Embryonic facial prominence (tissue), 1 donor: ENCODE measurements at regions not wholly inside any gene's neighbourhood (a gene's known extent, or its start where the extent isn't known, plus 50 kb on each side); places are given as distances from the start of the nearest gene placed in this dataset.
"Not testable (repeated sequence)": the region's sequence is repeated elsewhere in the genome, so short reads cannot be mapped to it uniquely, and the experiment has no call there.

ENCODE experiments used
- DNase-seq: peaks from one replicate; pipeline ENCODE4 v3.0.0-alpha.2; 2016; ENCODE audit errors: extremely low spot score

DNA sequence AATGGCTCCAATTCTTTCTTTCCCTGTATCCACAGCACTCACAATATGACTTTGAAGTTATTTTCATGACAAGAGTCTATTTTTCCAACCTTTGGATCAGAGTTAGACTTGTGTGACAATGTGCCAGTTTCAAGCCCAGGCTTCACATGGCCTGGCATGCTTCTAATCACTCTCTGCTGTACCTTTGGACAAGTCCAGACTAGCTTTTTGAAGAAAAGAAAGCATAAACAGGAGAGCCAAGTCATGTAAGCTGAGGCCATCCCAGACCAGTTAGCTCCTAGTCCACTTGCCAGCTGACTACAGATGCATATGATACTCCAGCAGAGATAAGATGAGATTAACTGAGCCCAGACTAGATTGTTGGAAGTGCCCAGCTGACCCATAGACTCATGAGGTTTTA lies 513.6 kb upstream of the C9orf72 start:
- no peak for DNase-seq

DNA sequence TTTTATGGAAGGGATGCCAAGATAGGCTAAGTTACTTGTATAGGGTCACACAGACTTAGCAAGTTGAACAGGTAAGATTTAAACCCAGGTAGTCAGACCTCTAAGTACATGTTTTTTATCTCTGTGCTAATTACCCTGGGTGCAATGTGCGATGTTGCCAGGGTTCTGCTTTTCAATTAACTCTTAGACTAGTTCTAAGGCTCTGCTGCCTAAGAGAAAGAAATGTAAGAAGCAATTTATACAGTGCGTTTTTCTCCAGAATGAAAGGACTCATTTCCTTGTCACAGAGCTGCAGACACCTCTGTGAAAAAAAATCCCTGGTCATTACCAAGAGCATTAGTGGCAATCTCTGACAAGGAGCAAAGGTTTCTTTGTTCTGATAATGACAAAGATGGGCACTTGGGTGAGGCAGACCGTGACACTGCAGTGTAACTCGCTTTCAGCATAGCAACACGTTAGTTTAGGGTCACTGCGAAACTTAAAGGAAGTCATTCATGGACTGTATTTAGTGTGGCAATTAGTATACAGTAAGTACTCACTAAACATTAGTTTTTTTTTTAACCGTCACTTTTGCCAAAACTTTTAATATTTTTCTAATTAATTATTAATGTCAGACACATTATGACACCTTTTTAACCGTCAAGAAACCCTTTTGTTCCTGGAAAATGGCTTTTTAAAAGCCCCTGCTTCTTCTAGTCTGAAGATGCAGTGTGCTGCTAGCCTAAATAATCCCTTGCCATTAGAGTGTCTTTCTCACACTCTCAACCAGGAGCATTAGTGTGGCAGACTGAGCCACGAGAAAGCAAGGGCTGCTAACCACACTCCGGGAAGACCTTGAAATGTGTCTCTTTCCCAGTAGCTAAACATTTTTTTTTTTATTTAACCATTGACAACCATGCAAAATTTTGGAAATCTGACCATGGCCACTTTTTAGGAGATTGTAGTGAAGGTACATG lies 520.0 kb upstream of the C9orf72 start:
- no peak for DNase-seq

DNA sequence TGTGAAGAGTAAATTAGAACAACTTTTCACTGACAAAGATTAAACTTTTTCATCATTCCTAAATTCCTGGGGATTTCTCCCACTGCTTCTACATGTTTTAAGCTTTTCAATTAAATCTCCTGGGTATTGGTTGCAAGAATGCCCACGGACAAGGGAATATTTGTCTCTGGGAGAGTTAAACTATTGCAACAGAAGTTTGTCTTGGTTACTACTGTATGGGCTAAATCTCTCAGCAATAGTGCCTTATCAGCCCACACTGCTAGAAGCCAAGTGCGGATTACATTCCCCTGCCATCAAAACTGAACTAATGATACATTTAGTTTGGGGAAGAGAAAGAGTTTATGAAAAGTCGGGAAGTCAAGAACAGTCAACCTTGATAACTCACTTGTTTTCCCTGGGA lies 528.2 kb upstream of the C9orf72 start:
- no peak for DNase-seq

DNA sequence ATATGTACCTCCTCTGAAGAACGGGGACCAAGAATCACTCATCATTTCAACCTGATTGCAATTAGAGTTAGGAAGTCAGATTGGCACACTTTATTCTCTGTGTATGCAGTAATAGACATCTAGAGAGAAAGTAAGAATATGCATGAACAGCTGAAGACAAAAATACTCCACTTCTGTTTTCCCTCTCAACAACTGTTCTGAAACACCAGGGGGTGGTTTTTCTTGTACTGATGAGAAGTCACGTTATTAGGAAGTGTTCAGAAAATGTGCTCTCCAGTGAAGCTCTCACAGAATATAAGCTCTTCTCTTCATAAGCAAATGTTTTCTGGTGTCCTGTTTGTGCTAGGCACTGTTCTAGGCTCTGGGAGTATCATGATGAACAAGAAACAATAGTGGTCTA lies 531.7 kb upstream of the C9orf72 start:
- no peak for DNase-seq

DNA sequence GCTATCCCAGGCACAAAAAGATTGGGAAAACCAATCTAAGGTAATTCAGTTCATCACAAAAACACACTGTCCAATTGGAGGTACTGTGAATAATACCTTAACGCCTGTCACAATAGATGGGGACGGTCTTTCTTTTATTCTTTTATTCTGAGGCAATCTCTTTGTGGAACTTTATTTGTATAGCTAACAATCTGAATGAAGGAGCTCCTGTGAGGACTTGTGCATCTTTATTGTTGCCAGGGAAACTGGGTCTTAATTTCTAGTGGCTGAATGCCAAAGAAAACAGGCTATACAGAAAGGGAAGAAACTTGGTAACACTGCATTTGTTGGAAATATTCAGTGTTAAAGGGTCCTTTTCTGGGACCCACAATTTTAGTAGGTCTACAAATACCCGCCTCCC lies 546.9 kb upstream of the C9orf72 start:
- no peak for DNase-seq

DNA sequence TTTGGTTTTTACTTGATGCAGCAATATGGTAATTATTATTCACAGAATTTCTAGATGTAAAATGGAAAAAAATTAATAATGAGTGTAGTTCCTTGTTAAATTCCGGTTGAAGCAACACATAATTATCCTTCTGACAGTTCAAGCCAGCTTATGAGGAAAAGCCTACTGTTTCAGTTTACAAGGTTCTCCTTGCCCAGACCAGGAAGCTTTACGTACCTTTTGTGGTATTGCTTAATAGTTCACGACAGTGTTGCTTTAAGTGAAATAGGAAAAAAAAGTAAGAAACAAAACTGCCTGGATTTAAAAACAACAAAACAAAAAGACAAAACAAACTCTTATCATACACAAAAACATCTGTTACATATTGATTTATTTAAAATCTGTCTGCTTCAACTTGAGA lies 547.3 kb upstream of the C9orf72 start:
- no peak for DNase-seq

DNA sequence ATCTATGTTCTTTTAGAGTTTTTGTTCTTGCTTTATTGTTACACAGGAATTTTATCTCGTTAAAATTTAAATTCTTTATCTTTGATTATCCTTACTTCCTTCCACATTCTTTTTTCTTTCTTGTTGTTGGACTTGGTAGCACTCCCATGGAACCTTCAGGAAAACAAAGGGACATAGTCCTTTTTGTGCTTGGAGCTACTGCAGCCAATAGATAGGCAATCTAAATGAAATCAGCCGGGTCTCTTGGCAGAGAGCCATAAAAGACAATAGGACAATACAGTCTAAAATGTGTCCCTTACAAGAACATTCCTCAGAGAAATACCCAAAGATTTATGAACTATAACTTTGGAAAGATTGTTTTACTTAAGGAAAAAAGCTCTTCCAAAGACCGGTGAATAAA lies 548.1 kb upstream of the C9orf72 start:
- DNase-seq, result no peak

DNA sequence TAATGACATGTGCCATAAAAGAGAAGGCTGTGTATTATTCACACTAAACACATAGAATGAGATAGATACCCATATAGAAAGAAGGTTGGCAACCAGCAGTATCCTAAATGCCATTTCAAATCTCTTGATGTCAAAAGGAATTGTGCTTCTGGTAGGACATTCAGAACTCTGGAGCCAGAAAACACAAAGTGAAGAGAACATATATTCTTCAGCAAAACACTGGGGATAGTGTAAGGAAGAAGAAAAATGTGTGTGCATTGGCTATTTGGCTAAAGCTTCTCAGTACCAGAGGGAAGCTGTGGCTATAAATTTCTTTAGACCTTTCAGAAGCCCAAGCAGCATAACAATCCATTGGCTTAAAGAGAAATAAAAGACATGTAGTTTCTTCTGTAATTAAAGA lies 551.6 kb upstream of the C9orf72 start:
- no peak for DNase-seq

DNA sequence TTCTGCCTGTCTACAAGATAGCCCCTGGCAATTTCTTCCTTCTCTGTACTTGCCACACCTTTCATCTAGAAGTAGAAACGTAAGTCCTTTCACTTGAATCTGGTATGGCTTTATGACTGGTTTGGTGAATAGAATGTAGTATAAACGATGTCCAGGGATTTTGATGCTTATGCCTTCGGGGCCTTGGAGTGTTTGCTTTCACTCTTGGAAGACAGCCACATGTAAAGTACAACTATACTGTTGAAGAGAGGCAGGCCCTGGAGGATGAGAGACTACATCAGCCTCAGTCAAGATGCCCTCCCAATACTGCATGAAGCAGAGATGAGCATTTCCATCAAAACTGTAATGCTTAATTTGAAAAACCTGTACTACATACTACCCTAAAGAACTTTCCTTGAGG lies 553.8 kb upstream of the C9orf72 start:
- no peak for DNase-seq

DNA sequence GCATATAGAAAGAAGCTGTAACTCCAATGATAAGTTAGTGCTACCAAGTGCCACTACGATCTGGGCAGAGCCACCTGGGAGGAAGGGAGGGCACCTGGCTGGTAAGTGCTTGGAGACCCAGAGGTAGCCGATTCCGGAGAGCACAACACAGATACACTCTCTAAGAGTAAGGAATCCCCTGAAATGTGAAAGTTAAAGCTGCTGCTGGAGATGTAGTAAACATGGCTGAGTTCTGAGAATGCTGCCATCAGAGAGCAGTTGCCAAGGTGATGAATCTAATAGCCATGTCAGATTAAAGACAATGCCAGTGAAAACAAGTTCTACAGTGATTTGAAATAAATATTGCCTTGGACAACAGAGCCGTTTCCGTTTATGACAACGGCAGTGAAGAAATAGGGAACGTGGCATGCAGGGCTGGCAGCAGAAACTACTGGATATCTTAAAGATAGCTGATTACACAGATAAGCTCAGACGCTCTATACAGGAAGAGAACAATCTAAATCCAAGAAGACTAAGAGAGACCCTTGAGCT lies 561.2 kb upstream of the C9orf72 start:
- DNase-seq, result no peak

DNA sequence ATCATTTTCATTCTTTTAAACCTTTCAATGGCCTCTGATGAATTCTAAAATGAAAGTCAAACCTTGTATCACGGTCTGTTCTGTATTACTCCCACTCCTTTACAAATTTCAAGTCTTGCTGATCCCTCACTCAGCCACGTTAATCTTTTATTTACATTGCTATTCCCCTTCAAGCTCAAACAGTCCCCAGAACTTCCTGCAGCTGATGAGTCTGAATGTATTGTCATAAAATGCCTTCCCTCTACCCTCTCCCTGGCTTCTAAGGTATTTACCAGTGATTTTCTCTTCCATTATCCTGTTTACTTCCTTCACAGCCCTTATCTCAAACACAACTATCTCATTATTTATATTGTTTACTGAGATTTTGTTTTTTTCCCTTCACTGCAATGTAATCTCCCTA lies 562.3 kb upstream of the C9orf72 start:
- DNase-seq, result no peak

DNA sequence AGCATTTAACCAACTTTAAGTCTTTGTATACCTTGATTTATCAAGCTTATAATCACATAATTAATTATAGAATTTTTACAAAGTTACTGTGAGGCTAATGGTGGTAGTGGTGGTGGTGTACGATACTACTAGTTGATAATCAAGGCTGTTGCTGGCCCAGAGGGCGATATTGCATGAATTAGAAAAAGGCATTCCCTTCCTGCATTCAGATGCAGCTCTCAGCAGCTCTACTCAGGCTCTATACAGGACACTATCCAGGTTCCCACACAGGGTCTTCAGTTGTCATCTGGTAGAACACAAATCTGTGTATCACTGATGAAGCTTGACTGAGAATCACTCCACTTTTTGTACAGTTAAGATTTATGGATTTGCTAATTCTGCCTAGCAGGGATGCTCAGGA lies 562.8 kb upstream of the C9orf72 start:
- no peak for DNase-seq

DNA sequence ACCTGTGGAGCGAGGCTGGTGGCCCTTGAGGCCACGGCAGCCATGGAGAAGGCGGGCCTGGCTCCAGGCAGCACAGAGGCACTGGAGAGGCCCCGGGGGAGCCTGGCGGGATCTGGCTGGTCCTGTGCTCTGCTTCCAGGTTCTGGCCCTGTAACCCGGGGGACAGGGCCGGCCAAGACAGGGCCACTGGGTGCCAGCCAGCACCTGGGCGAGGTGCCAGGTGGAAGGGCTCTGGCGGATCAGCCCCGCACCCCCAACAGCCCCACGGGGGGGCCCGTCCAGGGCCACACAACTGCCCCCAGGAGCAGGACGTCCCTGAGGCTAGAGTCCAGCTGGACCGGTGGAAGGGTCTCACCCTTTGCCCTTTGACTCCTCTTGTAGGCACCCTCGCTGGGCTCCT lies 574.1 kb upstream of the C9orf72 start:
- DNase-seq, result not testable (repeated sequence)

DNA sequence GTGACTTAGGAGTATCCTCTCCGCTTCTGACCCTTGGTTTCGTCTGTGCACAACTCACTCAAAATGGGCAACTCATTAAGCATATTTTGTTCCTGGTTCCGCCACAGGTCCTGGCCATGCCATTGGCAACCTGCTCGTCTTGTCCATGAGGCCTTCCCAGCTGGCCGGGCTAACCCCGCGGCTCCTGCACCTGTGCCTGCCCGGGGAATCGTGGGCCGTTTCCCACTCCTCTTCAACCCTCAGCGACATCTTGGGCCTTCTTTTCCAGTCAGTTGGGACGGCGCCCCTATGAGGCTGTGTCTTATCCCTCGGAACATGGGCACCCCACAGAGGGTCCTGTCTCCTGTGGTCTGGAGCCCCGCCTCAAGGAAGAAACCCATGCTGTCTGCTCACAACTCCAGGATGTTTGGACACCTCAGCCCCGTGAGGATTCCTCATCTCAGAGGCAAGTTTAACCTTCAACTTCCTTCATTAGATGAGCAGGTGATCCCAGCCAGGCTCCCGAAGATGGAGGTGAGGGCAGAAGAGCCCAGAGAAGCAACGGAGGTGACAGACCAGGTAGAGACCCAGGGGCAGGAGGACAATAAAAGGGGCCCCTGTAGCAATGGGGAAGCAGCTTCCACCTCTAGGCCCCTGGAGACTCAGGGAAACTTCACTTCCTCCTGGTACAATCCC lies 574.8 kb upstream of the C9orf72 start:
- DNase-seq, result not testable (repeated sequence)

DNA sequence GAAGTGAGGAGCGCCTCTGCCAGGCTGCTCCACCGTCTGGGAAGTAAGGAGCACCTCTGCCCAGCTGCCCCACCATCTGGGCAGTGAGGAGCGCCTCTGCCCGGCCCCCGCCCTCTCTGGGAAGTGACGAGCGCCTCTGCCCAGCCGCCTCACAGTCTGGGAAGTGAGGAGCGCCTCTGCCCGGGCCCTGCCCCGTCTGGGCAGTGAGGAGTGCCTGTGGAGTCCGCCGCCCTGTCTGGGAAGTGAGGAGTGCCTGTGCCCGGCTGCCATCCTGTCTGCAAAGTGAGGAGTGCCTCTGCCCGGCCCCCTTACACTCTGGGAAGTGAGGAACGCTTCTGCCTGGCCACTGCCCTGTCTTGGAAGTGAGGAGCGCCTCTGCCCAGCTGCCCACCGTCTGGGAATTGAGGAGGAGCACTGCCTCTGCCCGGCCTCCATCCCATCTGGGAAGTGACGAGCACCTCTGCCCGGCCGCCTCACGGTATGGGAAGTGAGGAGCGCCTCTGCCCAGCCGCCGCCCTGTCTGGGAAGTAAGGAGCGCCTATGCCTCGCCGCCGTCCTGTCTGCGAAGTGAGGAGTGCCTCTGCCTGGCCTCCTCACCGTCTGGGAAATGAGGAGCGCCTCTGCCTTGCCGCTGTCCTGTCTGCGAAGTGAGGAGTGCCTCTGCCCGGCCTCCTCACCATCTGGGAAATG lies 576.2 kb upstream of the C9orf72 start:
- not testable (repeated sequence) for DNase-seq

DNA sequence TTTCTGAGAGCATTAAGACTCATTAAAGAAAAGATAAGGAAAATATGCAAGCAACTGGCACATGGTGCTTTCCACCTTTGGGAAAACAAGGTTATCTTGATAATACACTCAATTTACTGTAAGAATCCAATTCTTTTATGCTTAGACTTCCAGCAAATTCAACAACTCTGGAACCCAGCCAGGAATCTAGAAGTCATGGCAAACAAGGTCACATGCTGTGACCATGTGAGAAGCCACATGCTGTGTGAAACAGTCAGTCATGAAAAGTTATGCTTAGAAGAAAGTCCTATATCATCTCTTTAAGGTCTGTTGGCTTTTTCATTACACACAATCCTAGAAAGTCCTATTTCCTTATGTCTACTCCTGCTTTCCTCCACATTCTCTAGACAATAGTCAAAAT lies 581.8 kb upstream of the C9orf72 start:
- DNase-seq, result no peak

DNA sequence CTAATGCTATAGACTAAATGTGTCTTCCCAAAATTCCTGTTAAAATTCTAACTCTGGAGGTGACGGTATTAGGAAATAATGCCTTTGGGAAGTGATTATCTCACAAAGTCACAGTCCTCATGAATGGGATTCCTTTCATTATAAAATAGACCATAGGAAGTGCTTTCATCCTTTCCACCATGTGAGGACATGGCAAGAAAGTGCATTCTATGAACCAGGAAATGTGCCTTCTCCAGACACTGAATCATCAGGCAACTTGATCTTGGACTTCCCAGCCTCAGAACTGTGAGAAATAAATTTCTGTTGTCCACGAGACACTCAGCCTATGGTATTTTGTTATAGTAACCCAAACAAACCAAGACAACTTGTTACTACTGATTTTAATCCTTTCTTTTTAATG lies 582.4 kb upstream of the C9orf72 start:
- DNase-seq, result no peak

DNA sequence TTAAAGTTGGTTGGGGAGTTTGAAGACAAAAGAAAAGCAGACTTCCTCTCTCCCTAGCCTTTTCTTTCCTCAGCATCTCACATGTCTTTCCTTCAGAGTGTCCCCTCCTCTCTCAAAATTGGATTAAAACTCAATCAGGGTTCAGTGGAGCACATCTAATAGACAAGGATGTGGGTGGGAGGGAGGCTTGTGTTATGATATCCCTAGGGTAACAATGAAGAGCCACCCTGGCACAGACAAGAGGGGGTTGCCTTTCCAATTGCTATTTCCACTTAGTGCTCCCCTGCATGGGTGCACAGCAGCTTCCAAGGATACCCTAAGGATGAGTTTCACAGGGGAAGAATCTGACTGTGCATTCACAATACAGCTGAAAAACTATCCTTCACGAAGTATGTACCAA lies 585.2 kb upstream of the C9orf72 start:
- no peak for DNase-seq

DNA sequence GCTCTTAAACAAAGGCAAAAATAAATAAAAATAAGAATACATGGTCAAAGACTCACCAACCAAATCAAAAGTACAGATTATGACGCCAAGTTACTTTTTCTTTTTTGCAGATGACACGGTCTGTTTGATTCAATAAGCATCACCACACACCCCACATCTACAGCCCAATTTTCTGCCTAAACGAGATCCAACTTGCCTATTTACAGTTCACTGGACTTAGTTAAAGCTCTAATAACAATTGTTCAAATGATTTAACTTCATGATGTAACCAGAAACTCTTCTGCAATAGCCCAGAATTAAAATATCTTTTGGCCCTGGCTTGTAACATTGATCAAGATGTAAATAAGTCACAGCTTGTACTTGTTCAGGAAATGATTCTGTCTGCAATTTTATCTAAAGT lies 590.3 kb upstream of the C9orf72 start:
- no peak for DNase-seq

DNA sequence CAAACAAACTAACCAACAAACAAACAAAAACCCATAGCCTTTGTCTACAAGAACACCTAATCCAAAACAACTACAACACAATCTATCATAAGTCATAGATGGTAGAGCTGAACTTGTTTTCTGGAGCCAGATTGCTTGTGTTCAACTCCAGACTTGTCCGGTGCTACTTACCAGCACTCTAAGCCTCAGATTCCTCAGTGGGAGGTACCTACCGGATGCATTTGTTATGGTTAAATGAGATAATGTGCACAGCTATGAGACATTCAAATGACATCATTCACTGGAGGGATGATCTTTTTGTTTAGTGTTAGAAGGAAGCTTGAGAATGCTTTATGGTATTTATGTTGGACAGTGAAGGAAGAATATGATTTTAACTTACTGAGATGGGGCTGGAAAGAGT lies 592.9 kb upstream of the C9orf72 start:
- DNase-seq, result no peak

DNA sequence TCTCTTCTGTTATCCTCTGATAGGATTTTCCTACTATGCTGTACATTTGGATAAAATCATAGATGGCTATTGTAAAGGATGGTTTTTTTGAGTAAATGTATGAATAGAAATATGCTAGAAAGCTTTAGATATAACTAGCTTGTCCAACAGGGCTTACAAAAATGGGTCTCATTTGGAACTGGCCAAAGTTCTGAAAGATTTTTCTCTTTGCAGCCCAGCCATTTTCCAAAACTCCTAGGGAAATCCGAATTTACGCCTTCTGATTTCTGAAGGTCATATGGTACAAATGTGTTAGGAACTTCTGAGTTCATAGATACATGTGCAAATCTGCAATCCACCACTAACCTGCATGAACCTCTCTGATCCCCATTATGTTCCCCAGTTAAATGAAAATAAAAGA lies 603.9 kb upstream of the C9orf72 start:
- no peak for DNase-seq

DNA sequence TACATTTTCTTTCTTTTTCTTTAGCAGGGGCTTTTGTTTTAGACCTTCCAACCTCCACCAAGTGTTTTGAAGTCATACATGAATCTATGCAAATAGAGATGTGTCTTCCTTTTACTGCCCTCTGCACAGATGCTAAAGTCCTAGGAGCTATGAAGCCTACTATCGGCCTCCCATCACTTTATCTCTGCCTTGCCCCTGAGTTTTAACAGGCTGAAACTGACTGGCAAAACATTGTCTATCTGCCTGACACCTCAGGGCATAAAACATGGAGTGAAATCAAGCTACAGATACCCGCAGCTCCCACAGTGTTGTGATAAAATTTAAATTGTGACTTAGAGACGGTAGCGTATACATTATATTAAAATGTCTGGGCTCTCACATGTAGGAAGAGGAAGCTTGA lies 604.6 kb upstream of the C9orf72 start:
- no peak for DNase-seq
